Natural killer cell (primary cell): ENCODE measurements at regions not wholly inside any gene's neighbourhood (a gene's known extent, or its start where the extent isn't known, plus 50 kb on each side); places are given as distances from the start of the nearest gene placed in this dataset.

ENCODE experiments used
- ATAC-seq, 3 donors: fragments of 150-1000 bp in 2 of 3; fragments of 200-7000 bp in 1 of 3; cut with Tn5 transposase; 1 replicate in 1 of 3; 2 replicates in 2 of 3; pipeline ENCODE4 v1.10.0; 2021; ENCODE audit warnings: mild to moderate bottlenecking in 2 of 3, moderate library complexity in 2 of 3
- DNase-seq, 2 donors: peaks; one replicate each; pipeline versions ENCODE4 v3.0.0 to v3.0.0-alpha.2; 2013 to 2021; ENCODE audit warnings: mixed read lengths in 1 of 2
- H3K27ac ChIP-seq: one replicate; pipeline ENCODE4 v1.5.1; 2013; ENCODE audit warnings: mild to moderate bottlenecking, low read length
- H3K27me3 ChIP-seq: one replicate; pipeline ENCODE4 v1.6.1; 2013; ENCODE audit warnings: low read length; ENCODE audit not compliant: control insufficient read depth, insufficient read depth
- H3K36me3 ChIP-seq: one replicate; pipeline ENCODE4 v1.6.1; 2013; ENCODE audit warnings: low read length; ENCODE audit not compliant: control insufficient read depth, insufficient read depth
- H3K4me1 ChIP-seq: one replicate; pipeline ENCODE4 v1.6.1; 2013; ENCODE audit warnings: low read length; ENCODE audit not compliant: control insufficient read depth, insufficient read depth
- H3K4me3 ChIP-seq: one replicate; pipeline ENCODE4 v1.5.1; 2013; ENCODE audit warnings: low read length
- H3K9me3 ChIP-seq: one replicate; pipeline ENCODE4 v1.6.1; 2013; ENCODE audit warnings: low read length; ENCODE audit not compliant: control insufficient read depth, insufficient read depth
- H3K27ac Mint-ChIP-seq, 2 donors: one replicate each; pipeline ENCODE4 v1.8.0; 2022; ENCODE audit warnings: mild to moderate bottlenecking in 2 of 2, mixed read lengths in 2 of 2, moderate library complexity in 1 of 2
- H3K27me3 Mint-ChIP-seq, 2 donors: one replicate each; pipeline ENCODE4 v1.8.0; 2022; ENCODE audit warnings: low read depth in 2 of 2, mixed read lengths in 2 of 2
- H3K36me3 Mint-ChIP-seq: one replicate; pipeline ENCODE4 v1.8.0; 2022; ENCODE audit warnings: mixed read lengths
- H3K4me1 Mint-ChIP-seq, 2 donors: one replicate each; pipeline ENCODE4 v1.8.0; 2022; ENCODE audit warnings: mixed read lengths in 2 of 2
- H3K4me3 Mint-ChIP-seq: one replicate; pipeline ENCODE4 v1.8.0; 2022; ENCODE audit warnings: mild to moderate bottlenecking, moderate library complexity, mixed read lengths
- H3K9me3 Mint-ChIP-seq, 2 donors: one replicate each; pipeline ENCODE4 v1.8.0; 2022; ENCODE audit warnings: mixed read lengths in 2 of 2
- WGBS: methylation state at CpG from one replicate; pipeline ENCODE4 v1.1.7; 2013; ENCODE audit warnings: missing lambda C conversion rate; ENCODE audit not compliant: insufficient coverage; 5-methylcytosine and 5-hydroxymethylcytosine counted together
- intact Hi-C: fragments of 100-400 bp; cut with micrococcal nuclease; formaldehyde crosslinking; loops from one replicate; pipeline ENCODE4 v1.14.2; 2022
- TF ChIP-seq, protein P1 (sequence below): fragments of 200-600 bp; IDR thresholded peaks from one replicate; pipeline ENCODE4 v1.8.0; 2022; ENCODE audit warnings: antibody characterized with exemption

DNA sequence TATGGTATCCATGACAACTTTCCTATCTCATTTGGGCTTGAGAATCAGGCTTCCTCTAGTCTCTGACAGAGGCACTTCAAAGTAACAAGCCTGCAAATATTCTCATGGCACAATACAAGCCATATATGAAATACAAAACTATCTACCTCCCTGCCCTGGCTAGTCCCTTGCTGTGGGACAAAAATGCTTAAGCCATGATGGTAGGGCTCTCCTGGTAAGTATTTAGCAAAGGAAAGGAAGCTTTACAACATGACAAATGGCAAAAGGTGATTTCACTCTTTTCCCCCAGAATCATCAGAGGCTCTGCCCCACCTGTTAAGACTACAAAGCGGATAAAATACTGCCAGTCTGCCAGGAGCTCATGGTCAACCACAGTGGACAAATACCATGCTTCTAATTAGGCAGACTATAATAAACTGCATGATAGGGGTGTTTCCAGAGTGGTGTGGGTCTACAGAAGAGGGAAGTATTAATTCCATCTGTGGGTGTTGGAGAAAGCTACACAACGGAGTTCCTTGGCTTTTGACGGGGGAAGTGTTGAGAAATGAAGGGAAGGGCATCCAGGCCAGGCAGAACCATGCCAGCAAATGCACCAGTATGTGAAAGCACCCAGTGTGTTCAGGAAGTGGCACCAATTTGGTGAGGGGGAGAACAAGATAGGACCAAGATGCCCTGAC, 92.9 kb downstream of the SPTSSA start:
- peaks cover 3 to 11% of the 10 kb centered on the region in 2 donors for H3K27me3 Mint-ChIP-seq
- no peak overlapping the region for H3K4me3 ChIP-seq
- H3K4me3 Mint-ChIP-seq = no peak overlapping the region
- no peak for DNase-seq
- TF ChIP-seq, protein P1, sequence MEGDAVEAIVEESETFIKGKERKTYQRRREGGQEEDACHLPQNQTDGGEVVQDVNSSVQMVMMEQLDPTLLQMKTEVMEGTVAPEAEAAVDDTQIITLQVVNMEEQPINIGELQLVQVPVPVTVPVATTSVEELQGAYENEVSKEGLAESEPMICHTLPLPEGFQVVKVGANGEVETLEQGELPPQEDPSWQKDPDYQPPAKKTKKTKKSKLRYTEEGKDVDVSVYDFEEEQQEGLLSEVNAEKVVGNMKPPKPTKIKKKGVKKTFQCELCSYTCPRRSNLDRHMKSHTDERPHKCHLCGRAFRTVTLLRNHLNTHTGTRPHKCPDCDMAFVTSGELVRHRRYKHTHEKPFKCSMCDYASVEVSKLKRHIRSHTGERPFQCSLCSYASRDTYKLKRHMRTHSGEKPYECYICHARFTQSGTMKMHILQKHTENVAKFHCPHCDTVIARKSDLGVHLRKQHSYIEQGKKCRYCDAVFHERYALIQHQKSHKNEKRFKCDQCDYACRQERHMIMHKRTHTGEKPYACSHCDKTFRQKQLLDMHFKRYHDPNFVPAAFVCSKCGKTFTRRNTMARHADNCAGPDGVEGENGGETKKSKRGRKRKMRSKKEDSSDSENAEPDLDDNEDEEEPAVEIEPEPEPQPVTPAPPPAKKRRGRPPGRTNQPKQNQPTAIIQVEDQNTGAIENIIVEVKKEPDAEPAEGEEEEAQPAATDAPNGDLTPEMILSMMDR = no peak
- H3K27me3 ChIP-seq = no peaks in the 10 kb centered on the region
- intact Hi-C loops = no loop called here
- no peaks in the 10 kb centered on the region for H3K36me3 ChIP-seq
- WGBS = 84% methylated on average over 3 of the region's 3 CpGs
- no peaks in the 10 kb centered on the region for H3K9me3 ChIP-seq
- no peak for ATAC-seq
- H3K4me1 Mint-ChIP-seq = no peaks in the 10 kb centered on the region
- H3K36me3 Mint-ChIP-seq = no peaks in the 10 kb centered on the region
- H3K9me3 Mint-ChIP-seq = no peaks in the 10 kb centered on the region
- no peak overlapping the region for H3K27ac ChIP-seq
- no peak overlapping the region for H3K27ac Mint-ChIP-seq
- H3K4me1 ChIP-seq = no peaks in the 10 kb centered on the region

DNA sequence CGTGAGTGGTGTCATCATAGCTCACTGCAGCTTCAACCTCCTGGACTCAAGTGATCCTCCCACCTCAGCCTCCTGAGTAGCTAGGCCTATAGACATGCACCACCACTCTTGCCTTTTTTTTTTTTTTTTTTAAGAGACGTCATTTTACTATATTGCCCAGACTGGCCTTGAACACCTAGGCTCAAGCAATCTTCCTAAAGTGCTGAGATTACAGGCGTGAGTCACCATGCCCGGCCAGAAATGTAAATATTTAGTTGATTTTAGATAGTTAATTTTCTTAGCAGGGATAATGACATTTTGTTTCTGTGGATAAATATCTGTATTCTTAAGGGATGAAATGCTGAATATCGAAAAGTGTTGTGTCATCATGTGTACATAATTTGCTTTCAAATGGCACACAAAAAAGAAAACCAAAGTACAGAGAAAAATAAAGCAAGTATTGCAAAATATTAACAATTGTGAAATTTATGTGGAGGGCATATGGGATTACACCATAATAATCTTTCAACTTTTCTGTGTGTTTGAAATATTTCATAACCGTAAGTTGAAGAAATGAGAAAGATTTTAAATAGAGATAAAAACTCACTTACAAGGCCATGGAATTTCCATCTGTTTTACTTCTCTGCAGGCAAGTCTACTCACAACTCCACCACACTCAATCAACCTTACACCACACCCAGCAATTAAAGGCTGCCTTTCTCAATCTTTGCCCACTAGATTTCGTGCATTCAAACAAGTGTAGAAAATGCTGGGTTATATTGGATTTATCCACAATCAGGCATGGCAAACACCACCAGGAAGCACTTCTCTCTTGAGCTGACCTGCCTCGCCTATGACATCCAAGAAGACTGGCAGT, 93.7 kb downstream of the SPTSSA start:
- no peaks in the 10 kb centered on the region for H3K36me3 Mint-ChIP-seq
- H3K4me3 ChIP-seq = no peak overlapping the region
- TF ChIP-seq, protein P1 = no peak
- no peak overlapping the region for H3K27ac ChIP-seq
- WGBS = 84% methylated on average over 6 of the region's 8 CpGs
- no peaks in the 10 kb centered on the region for H3K4me1 ChIP-seq
- H3K27me3 ChIP-seq = peaks cover 3% of the 10 kb centered on the region
- H3K27me3 Mint-ChIP-seq = peaks cover 8 to 13% of the 10 kb centered on the region in 2 donors
- H3K4me3 Mint-ChIP-seq = no peak overlapping the region
- ATAC-seq (no peak), DNase-seq (no peak)
- intact Hi-C loops = no loop called here
- H3K9me3 ChIP-seq = no peaks in the 10 kb centered on the region
- H3K27ac Mint-ChIP-seq = no peak overlapping the region
- no peaks in the 10 kb centered on the region for H3K9me3 Mint-ChIP-seq
- no peaks in the 10 kb centered on the region for H3K36me3 ChIP-seq
- no peaks in the 10 kb centered on the region for H3K4me1 Mint-ChIP-seq

DNA sequence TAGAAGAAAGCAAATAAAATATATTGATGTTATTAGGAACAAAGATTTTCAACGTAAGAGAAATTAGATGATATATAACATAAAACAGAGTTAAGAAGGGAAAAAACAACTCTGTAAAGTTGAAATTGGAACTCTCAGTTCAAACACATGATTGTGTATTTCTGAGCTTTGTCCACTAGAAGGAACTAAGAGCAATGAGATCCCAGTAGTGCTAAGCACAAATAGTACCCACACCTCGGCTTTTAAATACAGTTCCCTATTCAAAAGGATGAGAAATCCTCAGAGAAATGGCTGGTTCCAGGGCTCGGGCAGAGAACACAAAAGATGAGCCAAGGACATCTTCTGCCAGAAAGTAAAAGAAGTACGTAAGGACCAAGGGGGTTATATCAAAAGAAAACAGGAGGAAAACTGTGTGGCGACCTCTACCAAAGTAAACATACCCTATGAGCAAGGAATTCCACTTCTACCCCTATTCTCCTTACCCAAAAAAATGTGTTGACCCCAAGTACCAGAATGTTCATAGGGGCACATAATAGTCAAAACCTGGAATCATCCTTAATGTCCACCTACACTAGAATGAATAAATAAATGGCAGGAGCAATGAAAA, 96.6 kb downstream of the SPTSSA start:
- H3K4me1 Mint-ChIP-seq = no peaks in the 10 kb centered on the region
- H3K27ac Mint-ChIP-seq = no peak overlapping the region
- Histone ChIP-seq H3K4me1 (no peaks in the 10 kb centered on the region), H3K27ac (no peak overlapping the region), H3K4me3 (no peak overlapping the region), H3K27me3 (peaks cover 3% of the 10 kb centered on the region), H3K9me3 (no peaks in the 10 kb centered on the region), H3K36me3 (no peaks in the 10 kb centered on the region)
- H3K36me3 Mint-ChIP-seq = no peaks in the 10 kb centered on the region
- no peak overlapping the region for H3K4me3 Mint-ChIP-seq
- no peaks in the 10 kb centered on the region for H3K9me3 Mint-ChIP-seq
- TF ChIP-seq, protein P1 = no peak
- 32% methylated on average over 3 of the region's 5 CpGs for WGBS
- intact Hi-C loops = no loop called here
- no peak for DNase-seq
- peaks cover 8 to 11% of the 10 kb centered on the region in 2 donors for H3K27me3 Mint-ChIP-seq
- no peak for ATAC-seq
